GM04504 (cell line): ENCODE measurements at regions not wholly inside any gene's neighbourhood (a gene's known extent, or its start where the extent isn't known, plus 50 kb on each side); places are given as distances from the start of the nearest gene placed in this dataset.
A peak's percentile ranks its signal among the peaks of the same experiment; 100 is the strongest.

ENCODE experiments used
- DNase-seq: peaks from one replicate; pipeline ENCODE4 v3.0.0-alpha.2; 2012; ENCODE audit warnings: low read depth

DNA sequence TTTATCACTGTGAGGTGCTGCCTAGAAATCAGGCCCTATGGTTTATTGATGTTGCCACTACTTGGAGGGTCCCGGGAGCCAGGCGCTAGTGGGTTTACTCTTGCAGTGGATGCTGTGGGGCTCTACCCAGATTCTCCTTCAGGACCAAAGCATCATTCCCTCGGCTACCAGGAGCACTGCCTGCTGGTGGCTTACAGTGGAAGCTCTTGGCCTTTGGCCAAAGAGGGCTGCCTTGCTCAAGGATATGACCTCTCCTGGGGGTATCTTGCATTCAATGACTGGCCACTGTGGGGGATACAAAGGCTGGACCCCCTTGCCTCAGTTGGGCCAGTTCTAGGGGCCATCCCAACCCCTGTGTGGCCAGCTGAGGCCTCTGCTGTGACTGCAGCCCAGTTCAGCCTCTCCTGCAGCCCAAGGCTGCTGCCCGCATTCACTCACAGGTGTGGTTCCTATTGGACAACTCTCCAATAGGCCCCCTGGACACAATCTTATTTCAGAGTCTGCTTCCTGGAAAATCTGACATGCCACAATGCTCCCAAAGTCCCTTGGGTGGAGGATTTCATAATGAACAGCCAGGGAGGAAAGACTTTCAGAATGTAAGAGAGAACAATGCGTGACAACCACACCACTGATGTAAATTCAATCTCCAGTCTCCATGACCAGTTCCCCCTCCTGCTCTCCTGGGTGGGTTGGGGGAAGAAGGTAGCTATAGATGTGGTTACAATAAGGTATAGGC is 196.3 kb downstream of the SNX10 start:
- DNase-seq: no peak

DNA sequence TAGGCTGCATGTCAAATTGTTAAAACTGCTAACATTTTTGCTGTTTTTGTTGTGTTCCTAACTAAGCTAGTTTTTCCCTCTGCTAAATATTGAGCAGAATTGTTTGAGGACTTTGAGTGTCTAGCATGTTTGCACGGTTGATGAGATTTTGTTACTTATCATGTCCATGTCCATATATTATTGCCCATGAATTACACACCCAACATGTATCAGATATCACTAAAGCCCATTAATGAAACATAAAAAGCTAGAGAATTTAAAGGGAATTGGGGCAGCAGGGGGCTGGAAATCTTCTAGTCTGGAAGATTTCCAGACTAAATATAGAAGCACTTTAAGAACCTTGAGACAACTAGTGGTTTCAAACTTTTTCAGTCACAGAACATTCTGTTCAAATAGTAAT is 197.7 kb downstream of the SNX10 start:
- no peak for DNase-seq

DNA sequence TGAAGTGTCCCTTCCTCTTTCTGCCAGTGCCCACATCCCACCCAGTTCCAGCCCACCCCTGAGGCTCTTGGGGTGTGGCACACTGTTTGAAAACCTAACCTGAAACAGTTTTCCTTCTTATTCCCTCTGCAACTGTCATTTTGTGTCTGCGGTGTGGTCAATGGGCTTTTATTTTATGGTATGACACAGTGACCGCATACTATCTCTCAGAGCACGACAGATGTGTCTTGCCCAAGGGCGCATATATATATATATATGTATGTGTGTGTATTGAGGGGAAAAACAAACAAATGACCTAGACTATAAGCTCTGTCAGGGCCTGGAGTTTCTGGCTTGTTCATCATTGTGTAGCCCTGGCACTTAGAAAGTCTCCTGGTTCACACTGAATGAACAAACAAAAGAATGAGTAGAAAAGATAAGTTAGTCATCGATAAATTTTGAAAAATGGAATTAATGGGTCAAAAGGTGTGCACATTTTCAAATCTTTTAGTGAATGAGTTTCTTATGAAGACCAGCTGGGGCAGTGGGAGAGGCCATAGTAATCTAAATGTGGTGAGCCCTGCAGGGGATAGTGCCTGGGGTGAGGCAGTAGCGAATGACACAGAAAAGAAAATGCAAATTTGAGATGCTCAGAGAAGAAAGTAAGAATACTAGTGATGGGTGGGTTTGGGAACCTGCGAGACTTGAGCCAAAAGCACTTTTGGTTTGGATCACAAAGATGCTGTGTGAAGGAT is 198.4 kb downstream of the SNX10 start:
- no peak for DNase-seq

DNA sequence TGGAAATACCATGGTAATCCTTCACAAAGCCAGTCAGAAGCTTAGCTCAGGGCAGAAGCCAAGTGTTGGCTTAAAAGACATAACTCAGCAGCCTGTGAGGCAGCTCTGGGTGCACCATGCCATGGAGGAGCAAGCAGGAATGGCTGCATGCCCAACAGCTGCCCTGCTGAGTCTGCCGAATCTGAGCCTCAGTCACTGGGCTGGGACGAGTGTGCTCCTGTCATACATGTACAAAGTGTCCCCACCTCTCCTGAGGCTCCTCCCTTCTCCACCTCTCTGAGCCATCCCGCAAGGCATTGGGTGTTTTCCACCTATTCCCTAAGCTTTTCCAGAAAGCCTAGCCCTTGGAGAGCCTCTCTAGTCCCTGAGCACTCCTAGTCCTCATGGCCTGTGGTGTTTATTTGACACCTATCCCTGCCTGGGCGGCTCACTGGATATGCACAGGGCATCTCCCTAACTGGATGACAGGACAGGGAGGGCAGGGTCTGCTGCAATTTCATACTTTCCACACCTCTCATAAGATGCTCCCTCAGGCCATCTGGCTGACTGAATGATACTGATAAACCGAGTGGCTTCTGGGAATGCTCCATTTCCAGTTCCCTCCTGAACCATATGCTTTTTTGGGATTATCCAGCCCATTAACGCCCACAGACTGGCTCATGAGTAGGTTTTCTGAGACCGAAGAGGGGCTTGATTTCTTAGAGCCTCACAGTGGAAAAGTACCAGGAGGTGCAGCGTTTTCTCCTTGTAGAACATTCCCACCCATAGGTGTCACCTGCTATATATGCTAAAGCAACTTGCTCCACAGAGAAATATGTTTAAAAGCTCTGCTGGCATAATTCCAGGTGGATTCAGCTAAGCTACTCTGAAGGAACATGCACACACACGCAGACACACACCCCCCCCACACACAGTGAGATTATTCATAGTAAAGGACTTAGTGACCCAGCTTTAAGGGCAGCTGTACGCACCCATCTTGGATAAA is 199.3 kb downstream of the SNX10 start:
- no peak for DNase-seq

DNA sequence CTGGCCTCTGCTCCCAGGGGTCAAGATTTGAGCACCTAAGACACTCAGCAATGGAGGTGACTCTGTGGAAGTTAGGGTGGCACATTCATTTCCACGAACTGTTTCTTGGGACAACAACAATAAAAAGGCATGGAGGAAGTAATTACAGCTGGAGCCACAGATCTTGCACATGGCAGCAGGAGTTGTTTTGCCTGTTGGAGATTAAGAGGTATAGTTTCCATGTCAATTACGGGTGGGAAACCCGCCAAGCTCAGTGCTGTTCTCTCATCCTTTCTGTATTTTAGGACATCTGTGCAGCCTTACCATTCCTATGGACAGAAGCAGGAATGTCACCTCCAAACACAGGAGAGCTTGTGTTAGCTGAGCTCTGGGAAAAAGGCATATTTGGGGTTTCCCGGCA is 201.2 kb downstream of the SNX10 start:
- no peak for DNase-seq

DNA sequence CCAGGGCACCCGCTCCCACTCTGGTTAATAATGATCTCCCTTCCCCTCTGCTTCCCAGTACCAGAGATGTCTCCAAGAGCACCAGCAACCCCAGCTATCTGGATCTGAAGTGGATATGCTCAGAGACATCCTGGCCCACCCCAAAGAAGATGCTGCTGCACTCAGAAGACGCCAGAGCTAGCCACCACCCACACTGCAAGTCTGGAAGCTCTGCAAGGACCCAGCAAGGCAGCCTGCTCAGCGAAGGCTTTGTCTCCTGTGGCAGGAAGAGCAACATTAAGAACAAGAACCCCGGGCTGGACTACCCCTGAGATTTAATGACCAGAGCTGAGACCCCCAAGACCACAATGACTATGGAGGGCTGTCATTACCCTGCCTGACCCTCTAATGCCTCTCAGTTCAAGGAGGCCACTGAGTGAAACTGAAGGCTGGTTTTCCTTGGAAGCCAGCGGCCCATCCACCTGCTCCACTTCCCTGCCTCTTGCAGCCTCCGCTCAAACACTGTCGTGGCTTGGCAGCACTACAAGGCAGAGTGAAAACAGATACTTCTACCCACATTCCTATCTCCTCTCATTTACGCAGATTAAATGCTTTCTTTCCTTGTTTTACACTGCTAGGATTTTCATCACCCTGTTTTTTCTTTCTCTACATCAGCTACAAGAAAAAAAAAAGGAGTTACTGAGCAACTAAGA is 202.2 kb downstream of the SNX10 start:
- no peak for DNase-seq

DNA sequence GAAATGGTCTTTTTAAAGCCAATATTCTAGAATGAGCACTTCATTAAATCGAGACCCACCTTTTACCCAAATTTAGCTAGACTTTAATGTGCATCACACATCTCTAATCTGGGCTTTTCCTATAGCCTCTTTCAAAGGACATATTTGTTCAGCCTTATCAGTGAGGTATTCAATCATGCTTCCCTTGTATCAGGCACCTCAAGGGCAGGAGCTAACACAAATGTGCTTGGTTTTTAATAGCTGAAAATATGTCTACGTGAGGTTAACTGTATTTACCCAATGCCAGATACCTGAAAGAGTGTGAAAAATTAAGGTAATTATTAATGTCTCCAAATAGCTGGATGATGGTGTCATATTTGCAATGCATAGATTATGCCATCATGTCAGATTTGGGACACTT is 203.9 kb downstream of the SNX10 start:
- DNase-seq: no peak

DNA sequence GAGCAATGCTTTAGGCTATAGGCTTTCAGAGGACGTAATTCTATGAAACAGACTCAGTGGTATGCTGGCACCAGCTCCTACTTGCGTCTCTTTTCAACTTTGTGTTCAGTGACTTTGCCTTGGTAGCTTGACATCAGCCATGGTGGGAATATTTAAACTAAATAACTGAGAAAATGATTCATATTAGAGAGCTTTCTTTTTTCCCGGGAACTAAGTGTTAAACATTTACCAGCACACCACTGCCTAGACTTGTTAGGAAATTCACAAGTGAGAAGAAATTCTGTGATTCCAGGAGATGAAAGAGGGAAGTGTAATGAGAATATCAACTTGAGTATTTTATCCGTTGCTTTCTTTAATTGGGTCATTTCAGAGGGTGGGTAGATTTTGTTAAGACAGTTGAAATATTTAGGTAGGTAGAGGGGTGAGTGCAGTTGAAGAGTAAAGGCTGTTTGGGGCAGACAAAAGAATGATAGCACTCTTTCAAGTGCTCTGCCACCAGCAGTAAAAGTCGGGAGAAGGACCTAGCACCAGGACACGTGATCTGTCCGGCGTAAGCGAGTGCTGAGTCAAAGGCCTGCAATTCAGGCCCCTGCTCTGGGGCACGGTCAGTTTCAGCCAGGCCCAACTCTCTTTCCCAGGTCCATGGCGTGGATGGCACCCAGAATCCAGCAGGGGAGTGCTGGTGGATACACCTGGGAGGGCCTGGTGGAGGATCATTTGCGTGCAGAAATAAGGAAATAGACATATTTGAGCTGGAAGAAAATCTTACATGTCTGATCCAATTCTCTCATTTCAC is 206.3 kb downstream of the SNX10 start:
- DNase-seq: no peak

DNA sequence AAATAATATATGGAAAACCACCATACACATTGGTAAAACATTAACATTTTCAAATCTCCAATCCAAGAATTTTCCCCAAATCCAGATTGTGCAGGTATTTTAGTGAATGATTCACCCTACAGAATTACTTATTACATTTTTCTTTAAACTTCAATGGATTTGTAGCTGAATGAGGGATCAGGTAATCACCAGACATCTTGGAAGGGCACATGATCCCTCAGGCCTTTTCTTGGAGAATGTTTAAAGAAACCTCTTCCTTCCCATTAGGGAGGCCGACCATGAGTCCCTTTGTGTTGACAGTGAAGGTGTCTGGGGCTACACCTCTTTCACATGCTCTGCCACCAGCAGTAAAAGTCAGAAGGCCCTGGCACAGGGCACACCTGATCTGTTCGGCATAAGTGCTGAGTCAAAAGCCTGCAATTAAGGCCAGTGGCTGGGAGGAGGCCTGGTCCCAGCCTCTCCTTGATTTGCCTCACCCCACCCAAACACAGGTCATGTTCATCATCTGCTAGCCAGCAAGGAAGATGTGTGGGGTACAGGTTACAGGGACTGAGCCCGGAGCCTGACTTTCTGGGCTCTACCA is 207.7 kb downstream of the SNX10 start:
- DNase-seq: no peak

DNA sequence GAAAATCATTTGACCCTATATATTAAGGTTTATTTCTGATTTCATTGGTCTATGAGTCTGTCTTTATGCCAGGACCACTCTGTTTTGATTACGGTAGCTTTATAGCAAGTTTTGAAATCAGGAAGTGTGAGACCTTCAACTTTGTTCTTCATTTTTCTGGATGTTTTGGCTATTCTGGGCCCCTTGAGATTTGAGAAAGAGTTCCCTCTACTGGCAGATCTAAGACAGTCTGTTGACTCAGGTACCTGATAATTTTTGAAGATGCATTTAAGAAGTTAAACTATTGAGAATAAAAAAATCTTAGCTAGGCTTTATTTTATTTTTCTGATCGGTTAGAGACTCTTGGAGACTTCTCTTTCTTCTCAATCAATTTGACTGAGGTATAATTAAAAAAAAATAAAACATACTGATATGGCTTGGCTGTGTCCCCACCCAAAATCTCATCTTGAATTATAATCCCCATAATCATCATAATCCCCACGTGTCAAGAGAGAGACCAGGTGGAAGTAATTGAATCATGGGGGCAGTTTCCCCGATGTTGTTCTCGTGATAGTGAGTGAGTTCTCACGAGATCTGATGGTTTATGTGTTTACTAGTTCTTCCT is 209.2 kb downstream of the SNX10 start:
- peak; percentile 17 for DNase-seq

DNA sequence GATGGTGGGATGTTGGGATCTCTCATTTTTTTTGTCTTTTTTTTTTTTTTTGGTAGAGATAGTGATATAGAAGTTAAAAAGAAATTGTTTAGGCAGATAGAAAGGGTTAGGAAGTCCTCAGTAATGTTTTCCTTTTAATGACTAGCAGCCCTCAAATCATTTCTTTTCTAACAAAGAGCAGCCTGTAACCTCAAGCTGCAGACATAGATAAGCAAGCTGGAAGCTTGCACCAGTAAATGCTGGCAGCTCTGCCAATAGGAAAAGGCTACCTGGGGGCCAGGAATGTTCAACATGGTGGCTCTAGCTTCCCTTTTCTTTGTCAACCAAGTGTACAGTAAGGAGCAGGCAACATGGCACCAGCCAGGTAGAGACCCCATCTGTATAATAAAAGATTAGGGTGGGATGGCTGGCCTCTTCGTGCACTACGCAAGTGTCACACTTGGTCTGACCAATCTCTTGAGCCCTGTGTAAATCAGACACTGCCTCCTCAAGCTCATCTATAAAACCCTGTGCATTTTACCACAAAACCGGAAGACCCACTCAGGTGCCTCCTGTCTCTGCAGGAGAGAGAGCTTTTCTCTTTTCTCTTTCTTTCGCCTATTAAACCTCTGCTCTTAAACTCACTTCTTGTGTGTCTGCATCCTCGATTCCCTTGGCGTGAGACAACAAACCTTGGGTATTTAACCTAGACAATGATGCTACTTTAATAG is 212.9 kb downstream of the SNX10 start:
- no peak for DNase-seq

DNA sequence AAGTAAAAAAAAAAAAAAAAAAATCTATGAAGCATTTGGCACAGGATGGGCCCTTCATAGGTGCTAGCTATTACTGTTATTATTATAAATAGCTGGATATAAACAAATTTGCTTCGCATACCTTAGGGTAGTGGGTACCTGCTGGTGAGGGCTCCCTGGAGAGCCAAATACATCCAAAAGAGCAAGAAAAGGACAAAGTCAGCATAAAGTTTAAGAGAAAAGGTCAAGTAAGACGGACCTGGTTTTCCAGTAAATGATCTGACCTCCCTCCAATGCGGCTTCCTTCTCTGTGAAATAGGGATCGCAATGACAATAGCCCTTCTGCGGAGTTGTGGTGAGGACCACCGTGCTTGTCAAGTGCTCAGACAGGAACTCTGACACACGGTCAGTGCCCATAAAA is 214.5 kb downstream of the SNX10 start:
- DNase-seq: no peak

DNA sequence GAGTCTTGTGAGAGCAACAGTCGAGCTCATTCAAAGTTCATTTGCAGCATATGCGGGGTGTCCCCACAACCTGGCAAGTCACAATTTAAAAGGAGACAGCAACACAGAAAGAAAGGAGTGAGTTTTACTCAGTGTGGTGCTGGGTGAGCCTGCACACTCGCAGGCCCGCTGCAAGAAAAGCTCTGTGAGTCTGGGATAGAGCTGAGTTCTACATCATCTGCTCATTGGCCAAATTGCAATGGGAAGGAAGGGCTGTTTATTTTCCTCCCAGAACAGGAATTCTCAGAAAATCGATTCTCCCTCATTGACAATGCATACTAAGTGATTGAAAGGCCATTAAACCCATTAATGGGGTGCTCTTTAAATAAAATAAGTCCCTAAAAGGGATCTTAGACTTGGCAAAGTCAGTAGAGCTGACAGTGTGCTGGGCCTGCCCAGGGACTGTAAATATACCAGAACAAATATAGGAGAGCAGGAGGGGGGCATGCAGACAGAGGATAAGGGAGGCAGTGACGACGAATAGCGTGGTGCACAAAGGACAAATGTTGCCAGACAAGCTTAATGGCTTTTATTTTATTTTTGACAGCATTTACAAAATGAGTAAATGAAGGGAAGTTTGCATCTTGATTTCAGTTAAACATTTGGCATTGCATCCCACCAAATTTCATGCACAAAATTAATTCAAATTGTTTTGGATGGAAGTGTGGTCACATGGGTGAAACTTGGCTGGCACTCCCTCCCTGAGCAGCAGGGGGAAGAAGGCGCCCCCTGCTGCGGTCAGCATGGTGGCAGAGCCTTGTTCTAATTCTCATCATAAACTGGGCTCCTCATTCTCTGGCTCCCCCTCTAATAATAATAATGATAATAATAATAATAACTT is 215.7 kb downstream of the SNX10 start:
- no peak for DNase-seq

DNA sequence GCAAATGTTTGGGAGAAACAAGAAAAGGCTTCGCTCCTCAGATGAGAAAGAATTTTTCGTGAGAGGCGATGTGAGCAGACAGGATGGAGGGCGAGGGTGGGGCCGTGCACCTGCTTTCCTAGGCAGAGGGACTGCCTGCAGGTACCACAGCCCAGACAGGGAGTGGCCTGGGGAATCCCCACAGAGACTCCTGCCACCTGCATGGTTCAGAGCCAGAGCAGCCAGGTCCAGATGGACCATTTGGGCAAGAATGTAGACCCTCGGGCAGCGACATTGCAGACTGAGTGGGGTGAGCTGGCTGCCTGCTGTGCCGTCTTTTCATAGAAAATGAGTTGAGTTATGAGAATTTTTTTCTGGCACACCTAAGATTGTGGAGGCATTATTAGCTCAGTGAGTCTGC is 216.8 kb downstream of the SNX10 start:
- DNase-seq: no peak

DNA sequence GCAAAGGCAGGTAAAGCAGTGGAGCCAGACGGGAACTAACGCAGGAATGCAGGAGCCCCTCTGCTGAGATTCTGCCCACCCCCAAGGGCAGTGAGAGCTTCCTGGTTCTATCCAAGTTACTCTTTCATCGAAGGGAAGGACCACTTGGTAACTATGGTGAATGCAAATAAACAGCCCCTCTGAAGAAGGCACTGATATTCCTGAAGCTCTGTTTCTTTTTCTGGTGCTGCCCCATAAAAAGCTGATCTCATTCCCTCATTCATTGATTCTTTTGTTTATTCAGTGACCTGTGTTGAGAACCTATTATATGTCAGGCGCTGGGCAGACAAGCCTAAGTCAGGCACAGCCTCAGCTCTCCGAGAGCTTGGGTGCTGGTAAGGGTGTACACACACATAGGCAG is 217.3 kb downstream of the SNX10 start:
- no peak for DNase-seq

DNA sequence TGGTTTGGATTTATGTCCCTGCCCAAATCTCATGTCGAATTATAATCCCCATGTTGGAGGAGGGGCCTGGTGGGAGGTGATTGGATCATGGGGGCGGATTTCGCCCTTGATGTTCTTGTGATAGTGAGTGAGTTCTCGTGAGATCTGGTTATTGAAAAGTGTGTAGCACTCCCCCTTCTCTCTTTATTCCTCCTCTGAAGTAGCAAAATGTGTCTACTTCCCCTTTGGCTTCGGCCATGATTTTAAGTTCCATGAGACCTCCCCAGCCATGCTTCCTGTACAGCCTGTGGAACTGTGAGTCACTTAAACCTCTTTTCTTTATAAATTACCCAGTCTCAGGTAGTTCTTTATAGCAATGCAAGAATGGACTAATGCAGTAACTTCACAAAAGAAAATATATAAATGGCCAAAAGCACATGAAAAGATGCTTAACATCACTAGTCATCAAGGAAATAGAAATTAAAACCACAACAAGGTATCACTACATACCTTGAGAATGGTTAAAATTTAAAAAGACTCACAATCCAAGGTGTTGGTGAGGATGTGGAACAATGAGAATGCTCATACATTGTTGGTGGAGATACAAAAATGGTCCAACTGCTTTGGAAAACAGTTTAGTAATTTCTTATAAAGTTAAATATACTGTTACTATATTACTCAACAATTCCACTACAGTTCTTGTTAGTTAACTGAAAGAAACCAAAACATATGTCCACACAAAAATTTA is 218.7 kb downstream of the SNX10 start:
- no peak for DNase-seq

DNA sequence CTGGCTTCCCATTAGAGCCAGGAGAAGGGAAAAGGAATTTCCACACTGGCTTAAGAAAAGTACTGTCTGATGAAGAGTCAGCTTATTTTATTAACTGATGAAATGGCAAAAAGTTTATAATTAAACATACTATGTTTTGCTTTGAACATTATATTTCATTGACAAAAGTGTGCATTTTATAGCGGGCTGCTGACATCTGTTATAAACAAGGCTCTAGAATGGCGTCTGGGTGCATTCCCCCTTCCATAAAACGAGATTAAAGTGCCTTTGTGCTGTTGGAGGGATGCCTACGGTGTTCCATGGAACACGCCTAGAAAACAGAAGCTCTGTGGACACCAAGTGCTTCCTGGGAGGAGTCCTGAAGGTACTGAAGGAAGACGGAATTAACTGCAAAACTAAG is 220.2 kb downstream of the SNX10 start:
- no peak for DNase-seq

DNA sequence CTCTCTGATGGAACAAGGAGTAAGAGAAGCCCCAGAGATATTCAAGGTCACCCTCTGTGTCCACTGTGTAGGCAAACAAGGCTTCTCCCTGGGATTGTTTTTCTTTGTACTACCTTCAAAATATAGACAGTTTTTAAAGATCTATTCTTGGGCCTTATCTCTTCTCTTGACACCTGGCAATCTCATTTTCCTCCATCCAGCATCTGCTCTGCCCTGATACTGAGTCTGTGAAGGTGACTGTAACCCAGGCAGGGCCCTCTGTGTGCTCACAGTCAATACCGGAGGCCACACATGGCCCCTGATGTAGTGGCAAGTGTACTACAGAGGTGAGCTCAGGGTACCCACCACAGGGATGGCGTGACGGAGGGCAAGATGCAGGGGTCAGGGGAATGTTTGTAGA is 221.1 kb downstream of the SNX10 start:
- no peak for DNase-seq
